Hepatic stellate cell (primary cell): ENCODE measurements at regions not wholly inside any gene's neighbourhood (a gene's known extent, or its start where the extent isn't known, plus 50 kb on each side); places are given as distances from the start of the nearest gene placed in this dataset.
A peak's percentile ranks its signal among the peaks of the same experiment; 100 is the strongest.
"Not testable (repeated sequence)": the region's sequence is repeated elsewhere in the genome, so short reads cannot be mapped to it uniquely, and the experiment has no call there.

Experiments used
- DNase-seq: peaks from one replicate; pipeline ENCODE4 v3.0.0; 2011; ENCODE audit warnings: low spot score

GRCh38 chr3:88954853-88955252, 152.6 kb upstream of the EPHA3 start:
- DNase-seq = no peak

- no peak for DNase-seq
Measured at GRCh38 chr3:88955274-88955673, 152.1 kb upstream of the EPHA3 start.

- peak; percentile 40 for DNase-seq
Measured at GRCh38 chr3:88957711-88958439, 149.5 kb upstream of the EPHA3 start.

GRCh38 chr3:88960019-88960418, 147.4 kb upstream of the EPHA3 start:
- no peak for DNase-seq

- no peak for DNase-seq
Measured at GRCh38 chr3:88963003-88963402, 144.4 kb upstream of the EPHA3 start.

- no peak for DNase-seq
Measured at GRCh38 chr3:88979760-88980159, 127.7 kb upstream of the EPHA3 start.

GRCh38 chr3:88983458-88983857, 124.0 kb upstream of the EPHA3 start:
- DNase-seq = no peak

GRCh38 chr3:88984256-88984655, 123.2 kb upstream of the EPHA3 start:
- DNase-seq = no peak

- DNase-seq = no peak
Measured at GRCh38 chr3:88984832-88985231, 122.6 kb upstream of the EPHA3 start.

- DNase-seq = no peak
Measured at GRCh38 chr3:88985491-88985890, 121.9 kb upstream of the EPHA3 start.

GRCh38 chr3:88986834-88987233, 120.6 kb upstream of the EPHA3 start:
- no peak for DNase-seq

- DNase-seq = no peak
Measured at GRCh38 chr3:88987776-88988175, 119.6 kb upstream of the EPHA3 start.

GRCh38 chr3:88988906-88989305, 118.5 kb upstream of the EPHA3 start:
- no peak for DNase-seq

- no peak for DNase-seq
Measured at GRCh38 chr3:88991496-88991895, 115.9 kb upstream of the EPHA3 start.

- no peak for DNase-seq
Measured at GRCh38 chr3:88996691-88997090, 110.7 kb upstream of the EPHA3 start.

- no peak for DNase-seq
Measured at GRCh38 chr3:88997260-88997659, 110.2 kb upstream of the EPHA3 start.

GRCh38 chr3:89000886-89001285, 106.5 kb upstream of the EPHA3 start:
- DNase-seq = peak; percentile 6

GRCh38 chr3:89002191-89002590, 105.2 kb upstream of the EPHA3 start:
- DNase-seq = no peak

GRCh38 chr3:89013536-89013935, 93.9 kb upstream of the EPHA3 start:
- DNase-seq = no peak

- no peak for DNase-seq
Measured at GRCh38 chr3:89017531-89017930, 89.9 kb upstream of the EPHA3 start.

- no peak for DNase-seq
Measured at GRCh38 chr3:89025185-89025584, 82.2 kb upstream of the EPHA3 start.

GRCh38 chr3:89032346-89033013, 74.9 kb upstream of the EPHA3 start:
- no peak for DNase-seq

GRCh38 chr3:89034723-89035122, 72.7 kb upstream of the EPHA3 start:
- DNase-seq = not testable (repeated sequence)

GRCh38 chr3:89038869-89039268, 68.6 kb upstream of the EPHA3 start:
- DNase-seq = no peak
